Endothelial cell of umbilical vein (primary cell): ENCODE measurements at regions not wholly inside any gene's neighbourhood (a gene's known extent, or its start where the extent isn't known, plus 50 kb on each side); places are given as distances from the start of the nearest gene placed in this dataset.

ENCODE experiments used
- BruUV-seq: library from RNA; stranded (reverse); fragments of 400-500 nt; replicated peaks from 2 replicates; lab custom pipeline; 2021; lab: Mats Ljungman, UMichigan
- CTCF ChIA-PET: fragments of 300-600, 350-600 bp; sonication (Branson Sonifier 250); formaldehyde crosslinking; loops from one replicate; lab custom pipeline; 2021; ENCODE audit warnings: antibody characterized with exemption, inconsistent platforms; lab: Charles Lee
- POLR2A ChIA-PET: fragments of 300-600, 350-600 bp; sonication (Branson Sonifier 250); formaldehyde crosslinking; loops from one replicate; lab custom pipeline; 2021; ENCODE audit warnings: antibody characterized with exemption, inconsistent platforms; lab: Charles Lee
- DNase-seq: peaks from one replicate; pipeline ENCODE4 v3.0.0-alpha.2; 2011; ENCODE audit warnings: low read depth, low spot score
- FAIRE-seq: peaks from 2 replicates; lab custom pipeline; 2011; peaks lifted over from hg19 to GRCh38; lab: Jason Lieb, UNC
- H2AFZ ChIP-seq: 2 replicates; pipeline ENCODE4 v1.6.0; 2012; ENCODE audit warnings: low read depth, low read length, control low read depth, inconsistent platforms
- H3K27ac ChIP-seq: 2 replicates; pipeline ENCODE4 v1.5.1; 2011; ENCODE audit warnings: low read depth, mild to moderate bottlenecking, control low read depth, low read length, moderate library complexity; ENCODE audit not compliant: insufficient read depth
- H3K27me3 ChIP-seq, 2 experiments: 2 replicates each; pipeline versions ENCODE4 v1.6.0 to v1.6.1; 2011; ENCODE audit warnings: low read length in 2 of 2, mixed read lengths in 1 of 2; ENCODE audit not compliant: control insufficient read depth in 2 of 2, insufficient read depth in 2 of 2
- H3K36me3 ChIP-seq, 2 experiments: 2 replicates in 1 of 2; 3 replicates in 1 of 2; pipeline ENCODE4 v1.5.1; 2011; ENCODE audit warnings: low read length in 2 of 2, mild to moderate bottlenecking in 1 of 2, moderate library complexity in 1 of 2; ENCODE audit not compliant: control insufficient read depth in 2 of 2, insufficient read depth in 2 of 2; ENCODE audit errors: extremely low read depth in 1 of 2
- H3K4me1 ChIP-seq: 3 replicates; pipeline ENCODE4 v1.5.1; 2011; ENCODE audit warnings: mild to moderate bottlenecking, low read length; ENCODE audit not compliant: control insufficient read depth, insufficient read depth; ENCODE audit errors: extremely low read depth
- H3K4me2 ChIP-seq: 2 replicates; pipeline ENCODE4 v1.6.1; 2011; ENCODE audit warnings: low read length, control low read depth, mixed read lengths; ENCODE audit not compliant: insufficient read depth
- H3K4me3 ChIP-seq, 3 experiments: fragments of 200-600 bp in 1 of 3; sonication (generic), shearing (Covaris generic) in 1 of 3; replicated peaks in 1 of 3; 2 replicates each; pipeline ENCODE4 v1.5.1; 2011 to 2016; ENCODE audit warnings: control low read depth in 3 of 3, low read length in 3 of 3, mild to moderate bottlenecking in 2 of 3, inconsistent platforms in 1 of 3, low read depth in 1 of 3, moderate library complexity in 1 of 3; ENCODE audit not compliant: insufficient read depth in 1 of 3
- H3K79me2 ChIP-seq: 2 replicates; pipeline ENCODE4 v1.6.0; 2012; ENCODE audit warnings: low read length, inconsistent platforms; ENCODE audit not compliant: control insufficient read depth, insufficient read depth
- H3K9ac ChIP-seq: replicated peaks from 2 replicates; pipeline ENCODE3; 2011; ENCODE audit warnings: low read length, control low read depth; ENCODE audit not compliant: insufficient read depth; ENCODE audit errors: extremely low read depth
- H3K9me1 ChIP-seq: replicated peaks from 3 replicates; pipeline ENCODE4 v1.6.0; 2011; ENCODE audit warnings: mild to moderate bottlenecking, low read length; ENCODE audit not compliant: control insufficient read depth, insufficient read depth; ENCODE audit errors: extremely low read depth
- H3K9me3 ChIP-seq: replicated peaks from 2 replicates; pipeline ENCODE4 v1.5.1; 2012; ENCODE audit warnings: low read length, inconsistent platforms; ENCODE audit not compliant: control insufficient read depth, insufficient read depth
- H4K20me1 ChIP-seq: replicated peaks from 2 replicates; pipeline ENCODE3; 2011; ENCODE audit warnings: mild to moderate bottlenecking, low read length; ENCODE audit not compliant: control insufficient read depth, insufficient read depth; ENCODE audit errors: extremely low read depth
- CTCF ChIP-seq, 2 donors: IDR thresholded peaks; 1 replicate in 1 of 2; 2 replicates in 1 of 2; pipeline ENCODE4 v1.5.1; 2011; ENCODE audit warnings: low read length in 2 of 2, mild to moderate bottlenecking in 2 of 2, moderate library complexity in 2 of 2, control low read depth in 1 of 2, inconsistent platforms in 1 of 2, low read depth in 1 of 2; ENCODE audit not compliant: insufficient read depth in 1 of 2; ENCODE audit errors: extremely low read depth in 1 of 2
- EZH2 ChIP-seq: IDR thresholded peaks from 2 replicates; pipeline ENCODE4 v1.6.1; 2012; ENCODE audit warnings: borderline replicate concordance, low read depth, mild to moderate bottlenecking, moderate library complexity, low read length, inconsistent platforms; ENCODE audit not compliant: severe bottlenecking
- FOS ChIP-seq: IDR thresholded peaks from 2 replicates; pipeline ENCODE4 v1.6.1; 2011; ENCODE audit warnings: mild to moderate bottlenecking, low read length, moderate library complexity, borderline replicate concordance; ENCODE audit not compliant: insufficient read depth
- GATA2 ChIP-seq: IDR thresholded peaks from 2 replicates; pipeline ENCODE4 v1.7.0; 2011; ENCODE audit warnings: low read depth, mild to moderate bottlenecking, moderate library complexity, mixed read lengths, low read length; ENCODE audit not compliant: insufficient read length, insufficient read depth
- JUN ChIP-seq: IDR thresholded peaks from 2 replicates; pipeline ENCODE4 v1.6.1; 2011; ENCODE audit warnings: borderline replicate concordance, low read depth; ENCODE audit not compliant: insufficient read length, insufficient read depth
- MYC ChIP-seq: IDR thresholded peaks from one replicate; pipeline ENCODE4 v1.6.1; 2011; ENCODE audit warnings: mild to moderate bottlenecking, low read depth, low read length
- POLR2A ChIP-seq: IDR thresholded peaks from 2 replicates; pipeline ENCODE4 v1.6.1; 2012; ENCODE audit warnings: low read depth, mild to moderate bottlenecking, control low read depth, low read length
- POLR2AphosphoS5 ChIP-seq: IDR thresholded peaks from 2 replicates; pipeline ENCODE4 v1.6.1; 2012; ENCODE audit warnings: low read depth, mild to moderate bottlenecking, control low read depth, low read length, moderate library complexity; ENCODE audit not compliant: insufficient read depth
- dilution Hi-C: fragments of 300-500 bp; cut with MboI; formaldehyde crosslinking; loops from one replicate; pipeline ENCODE4 v1.15.0; 2019; ENCODE audit warnings: low sequenced_read_pairs; ENCODE audit not compliant: extremely low pct_ligation_motif_present
- intact Hi-C: fragments of 100-400 bp; cut with micrococcal nuclease; formaldehyde crosslinking; loops from one replicate; pipeline ENCODE4 v1.10.0; 2022
- TF ChIP-seq, protein P1 (sequence below): IDR thresholded peaks from 2 replicates; pipeline ENCODE4 v1.6.1; 2011; ENCODE audit not compliant: insufficient read depth, insufficient read length

DNA sequence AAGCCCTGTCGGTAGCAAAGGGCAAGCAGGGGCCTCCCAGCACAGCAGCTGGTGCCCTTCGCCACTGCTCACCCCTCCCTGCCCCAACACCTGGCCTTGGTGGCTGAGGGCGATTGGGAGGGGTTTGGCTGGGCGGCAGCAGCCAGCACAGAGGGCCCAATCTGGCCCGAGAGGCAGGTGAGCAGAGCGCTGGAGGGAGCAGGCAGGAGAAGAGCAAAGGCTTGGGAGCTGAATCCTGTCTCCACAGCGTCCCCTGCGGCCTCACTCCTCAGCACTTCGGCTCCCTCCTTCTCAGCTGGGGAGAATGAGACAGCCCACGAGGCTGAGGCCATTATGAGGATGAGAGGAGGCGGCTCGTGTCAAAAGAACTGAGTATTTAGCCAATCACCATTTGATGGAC is 74.9 kb upstream of the TAF1B start:
- Histone ChIP-seq H3K27me3 (peaks cover 0 to 12% of the 10 kb centered on the region in 2 experiments), H3K9me3 (no peaks in the 10 kb centered on the region), H3K27ac (no peak overlapping the region), H4K20me1 (no peaks in the 10 kb centered on the region), H3K9ac (no peak overlapping the region), H2AFZ (no peak overlapping the region), H3K4me1 (no peaks in the 10 kb centered on the region), H3K4me3 (no peak overlapping the region), H3K4me2 (no peak overlapping the region), H3K36me3 (no peaks in the 10 kb centered on the region), H3K79me2 (no peaks in the 10 kb centered on the region), H3K9me1 (no peaks in the 10 kb centered on the region)
- intact Hi-C loops: no loop called here
- FAIRE-seq (no peak), DNase-seq (no peak)
- BruUV-seq: no TSS peak
- ChIA-PET POLR2A (no interaction called here), CTCF (interaction anchor here (0.8 to 5.1 kb wide), 5 partner anchors 9 to 329 kb away, joined by 3 to 59 read pairs (median 43); no protein-coding TSS in a partner anchor)
- dilution Hi-C loops: no loop called here
- no peak for TF ChIP-seq GATA2
- no peak for TF ChIP-seq FOS
- no peak for TF ChIP-seq POLR2AphosphoS5
- TF ChIP-seq, protein P1, sequence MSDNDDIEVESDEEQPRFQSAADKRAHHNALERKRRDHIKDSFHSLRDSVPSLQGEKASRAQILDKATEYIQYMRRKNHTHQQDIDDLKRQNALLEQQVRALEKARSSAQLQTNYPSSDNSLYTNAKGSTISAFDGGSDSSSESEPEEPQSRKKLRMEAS: no peak
- TF ChIP-seq POLR2A: no peak
- TF ChIP-seq JUN: no peak
- TF ChIP-seq CTCF (IDR thresholded peaks at IDR 0.05; ENCODE audit: extremely low read depth in 1 of 2, insufficient read depth in 1 of 2, low read depth in 1 of 2, low read length in 2 of 2): no peak
- no peak for TF ChIP-seq EZH2
- no peak for TF ChIP-seq MYC
